ENCODE measurements at regions not wholly inside any gene's neighbourhood (a gene's known extent, or its start where the extent isn't known, plus 50 kb on each side); places are given as distances from the start of the nearest gene placed in this dataset.

- Histone ChIP-seq H3K56ac (ENCODE audit: extremely low read depth, insufficient read depth, low read length) (no peak overlapping the region), H3K9ac (ENCODE audit: low read depth, low read length) (no peak overlapping the region), H2BK120ac (ENCODE audit: low read depth, low read length) (no peak overlapping the region), H3K27ac (ENCODE audit: insufficient read depth, low read length) (no peak overlapping the region), H3K79me1 (ENCODE audit: low read depth in 1 of 2, low read length in 2 of 2) (no peaks in the 10 kb centered on the region), H3K18ac (ENCODE audit: low read depth, low read length) (no peak overlapping the region), H3K9me1 (ENCODE audit: insufficient read depth, low read length) (no peaks in the 10 kb centered on the region), H3K9me3 (ENCODE audit: control insufficient read depth, insufficient read depth, low read length) (peaks cover 15% of the 10 kb centered on the region), H2AK5ac (ENCODE audit: low read depth, low read length) (no peak overlapping the region), H3K4ac (ENCODE audit: low read depth, low read length) (no peak overlapping the region), H3K27me3 (ENCODE audit: control insufficient read depth, insufficient read depth, low read length) (no peaks in the 10 kb centered on the region), H2AFZ (replicated peaks; ENCODE audit: low read length, poor library complexity) (no peak overlapping the region), H3K14ac (replicated peaks; ENCODE audit: low read depth, low read length) (no peak overlapping the region), H2BK5ac (ENCODE audit: low read depth, low read length, poor library complexity, severe bottlenecking) (no peak overlapping the region), H3K36me3 (ENCODE audit: control insufficient read depth, insufficient read depth, low read length) (no peaks in the 10 kb centered on the region), H2BK20ac (ENCODE audit: low read depth, low read length) (no peak overlapping the region), H2BK15ac (ENCODE audit: low read depth, low read length) (no peak overlapping the region), H4K8ac (ENCODE audit: low read depth in 2 of 2, low read length in 2 of 2) (no peak overlapping the region), H3K4me1 (ENCODE audit: control insufficient read depth, insufficient read depth, low read length) (no peaks in the 10 kb centered on the region), H3K4me3 (ENCODE audit: insufficient read depth, low read depth, low read length) (no peak overlapping the region), H4K91ac (ENCODE audit: insufficient read depth, low read depth, low read length) (no peak overlapping the region), H4K5ac (ENCODE audit: low read depth, low read length) (no peak overlapping the region), H2AK9ac (replicated peaks; ENCODE audit: low read depth, low read length, poor library complexity) (no peak overlapping the region), H3K23ac (ENCODE audit: low read depth, low read length) (no peak overlapping the region), H4K20me1 (ENCODE audit: insufficient read depth, low read length) (no peaks in the 10 kb centered on the region), H3K4me2 (ENCODE audit: low read depth, low read length) (no peak overlapping the region)
- ChIA-PET POLR2A (ENCODE audit: unreplicated experiment) (no interaction called here), CTCF (no interaction called here)
- 68% methylated on average over 5 of the region's 9 CpGs; no CpG with 5 or more reads in 1 of the 2 experiments for WGBS, 2 experiments (ENCODE audit: extremely low coverage in 2 of 2, insufficient read length in 1 of 2)
- BruUV-seq (replicated peaks), result no TSS peak
- DNase-seq (no peak), ATAC-seq (ENCODE audit: low read depth) (no peak)
- dilution Hi-C loops (cut with HindIII; ENCODE audit: low sequenced_read_pairs, unreplicated experiment) (no loop called here), intact Hi-C loops (cut with micrococcal nuclease) (no loop called here), in situ Hi-C loops (cut with MboI; ENCODE audit: low sequenced_read_pairs) (loop anchor here (25.0 kb wide), 1 partner anchor 96 kb away; no protein-coding TSS in a partner anchor)
- TF ChIP-seq BHLHE40 (IDR thresholded peaks at IDR 0.05; ENCODE audit: low read depth, low read length) (no peak), FOS (IDR thresholded peaks at IDR 0.05; ENCODE audit: low read depth, low read length) (no peak), SMC3 (IDR thresholded peaks at IDR 0.05; ENCODE audit: low read depth, low read length) (no peak), CHD1 (IDR thresholded peaks at IDR 0.05; ENCODE audit: low read depth, low read length) (no peak), RFX5 (IDR thresholded peaks at IDR 0.05; ENCODE audit: low read depth, low read length) (no peak), MAFK (IDR thresholded peaks at IDR 0.05; ENCODE audit: low read depth, low read length) (no peak), POLR2A (IDR thresholded peaks at IDR 0.05; ENCODE audit: low read depth, low read length) (no peak), MAZ (IDR thresholded peaks at IDR 0.05; ENCODE audit: borderline replicate concordance, low read depth, low read length) (no peak), RAD21 (IDR thresholded peaks at IDR 0.05; ENCODE audit: low read length) (no peak), CEBPB (IDR thresholded peaks at IDR 0.05; ENCODE audit: low read depth, low read length) (no peak), RCOR1 (IDR thresholded peaks at IDR 0.05; ENCODE audit: insufficient replicate concordance, low read length) (no peak)
- TF ChIP-seq, protein P1, sequence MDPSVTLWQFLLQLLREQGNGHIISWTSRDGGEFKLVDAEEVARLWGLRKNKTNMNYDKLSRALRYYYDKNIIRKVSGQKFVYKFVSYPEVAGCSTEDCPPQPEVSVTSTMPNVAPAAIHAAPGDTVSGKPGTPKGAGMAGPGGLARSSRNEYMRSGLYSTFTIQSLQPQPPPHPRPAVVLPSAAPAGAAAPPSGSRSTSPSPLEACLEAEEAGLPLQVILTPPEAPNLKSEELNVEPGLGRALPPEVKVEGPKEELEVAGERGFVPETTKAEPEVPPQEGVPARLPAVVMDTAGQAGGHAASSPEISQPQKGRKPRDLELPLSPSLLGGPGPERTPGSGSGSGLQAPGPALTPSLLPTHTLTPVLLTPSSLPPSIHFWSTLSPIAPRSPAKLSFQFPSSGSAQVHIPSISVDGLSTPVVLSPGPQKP (IDR thresholded peaks at IDR 0.05; ENCODE audit: borderline replicate concordance, low read depth, low read length), result no peak
- TF ChIP-seq, protein P2, sequence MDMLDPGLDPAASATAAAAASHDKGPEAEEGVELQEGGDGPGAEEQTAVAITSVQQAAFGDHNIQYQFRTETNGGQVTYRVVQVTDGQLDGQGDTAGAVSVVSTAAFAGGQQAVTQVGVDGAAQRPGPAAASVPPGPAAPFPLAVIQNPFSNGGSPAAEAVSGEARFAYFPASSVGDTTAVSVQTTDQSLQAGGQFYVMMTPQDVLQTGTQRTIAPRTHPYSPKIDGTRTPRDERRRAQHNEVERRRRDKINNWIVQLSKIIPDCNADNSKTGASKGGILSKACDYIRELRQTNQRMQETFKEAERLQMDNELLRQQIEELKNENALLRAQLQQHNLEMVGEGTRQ (IDR thresholded peaks at IDR 0.05; ENCODE audit: low read depth, low read length), result no peak
- TF ChIP-seq, protein P3, sequence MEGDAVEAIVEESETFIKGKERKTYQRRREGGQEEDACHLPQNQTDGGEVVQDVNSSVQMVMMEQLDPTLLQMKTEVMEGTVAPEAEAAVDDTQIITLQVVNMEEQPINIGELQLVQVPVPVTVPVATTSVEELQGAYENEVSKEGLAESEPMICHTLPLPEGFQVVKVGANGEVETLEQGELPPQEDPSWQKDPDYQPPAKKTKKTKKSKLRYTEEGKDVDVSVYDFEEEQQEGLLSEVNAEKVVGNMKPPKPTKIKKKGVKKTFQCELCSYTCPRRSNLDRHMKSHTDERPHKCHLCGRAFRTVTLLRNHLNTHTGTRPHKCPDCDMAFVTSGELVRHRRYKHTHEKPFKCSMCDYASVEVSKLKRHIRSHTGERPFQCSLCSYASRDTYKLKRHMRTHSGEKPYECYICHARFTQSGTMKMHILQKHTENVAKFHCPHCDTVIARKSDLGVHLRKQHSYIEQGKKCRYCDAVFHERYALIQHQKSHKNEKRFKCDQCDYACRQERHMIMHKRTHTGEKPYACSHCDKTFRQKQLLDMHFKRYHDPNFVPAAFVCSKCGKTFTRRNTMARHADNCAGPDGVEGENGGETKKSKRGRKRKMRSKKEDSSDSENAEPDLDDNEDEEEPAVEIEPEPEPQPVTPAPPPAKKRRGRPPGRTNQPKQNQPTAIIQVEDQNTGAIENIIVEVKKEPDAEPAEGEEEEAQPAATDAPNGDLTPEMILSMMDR (conservative IDR thresholded peaks at IDR 0.05; ENCODE audit: low read depth, low read length), result no peak
These were observed 835.3 kb upstream of the EEF2KMT start for GRCh38 chr16:5932906-5933305.
